ENCODE measurements at regions not wholly inside any gene's neighbourhood (a gene's known extent, or its start where the extent isn't known, plus 50 kb on each side); places are given as distances from the start of the nearest gene placed in this dataset.
"Not testable (repeated sequence)": the region's sequence is repeated elsewhere in the genome, so short reads cannot be mapped to it uniquely, and the experiment has no call there.

GRCh38 chrX:9388450-9388849 lies 76.4 kb upstream of the TBL1X start:
- no peak for ATAC-seq

GRCh38 chrX:9390121-9390520 lies 74.7 kb upstream of the TBL1X start:
- ATAC-seq: no peak

DNA sequence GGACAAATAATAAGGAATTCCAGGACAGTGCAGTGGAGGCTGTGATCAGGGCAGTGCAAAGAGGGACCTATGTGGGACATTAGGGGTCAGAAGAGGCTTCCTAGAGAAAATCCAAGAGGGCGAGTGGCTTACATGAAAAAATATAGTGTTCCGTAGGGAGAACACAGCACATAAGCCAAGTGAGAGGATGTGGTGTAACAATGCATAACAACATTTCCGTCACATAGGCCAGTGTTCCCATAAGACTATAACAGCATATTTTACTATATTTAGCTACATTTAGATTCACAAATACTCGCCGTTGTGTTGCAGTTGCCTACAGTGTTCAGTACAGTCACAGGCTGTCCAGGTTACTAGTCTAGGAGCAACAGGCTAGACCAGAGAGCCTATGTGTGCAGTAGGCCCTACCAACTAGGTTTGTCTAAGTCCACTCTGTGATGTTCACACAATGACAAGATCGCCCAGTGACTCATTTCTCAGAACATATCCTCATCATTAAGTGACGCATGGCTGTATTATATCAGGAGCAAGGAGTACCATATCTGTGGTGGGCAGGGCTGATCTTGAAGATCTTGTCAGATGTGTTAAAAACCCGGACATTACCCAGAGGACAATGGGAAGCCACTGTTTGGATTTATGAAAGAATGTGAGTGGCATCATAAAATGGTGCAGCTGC lies 74.0 kb upstream of the TBL1X start:
- ATAC-seq: no peak

DNA sequence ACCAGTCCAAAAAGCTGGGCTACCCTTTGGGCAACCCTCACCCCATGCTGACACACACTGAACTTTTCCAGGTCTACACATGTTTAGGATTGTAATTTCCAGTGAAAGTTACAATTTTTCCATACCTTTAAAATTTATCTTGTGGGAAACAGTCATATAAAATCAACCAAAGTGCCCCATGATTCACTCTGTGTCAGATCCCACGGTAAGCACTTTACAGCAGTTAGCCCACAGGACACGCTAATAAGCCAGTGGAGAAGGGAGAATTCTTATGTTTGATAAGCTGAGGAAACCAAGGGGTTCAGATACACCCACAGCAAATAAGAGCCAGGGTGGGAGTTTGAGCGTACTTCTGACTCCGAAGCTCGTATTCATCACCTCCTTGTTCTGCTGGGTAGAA lies 72.4 kb upstream of the TBL1X start:
- no peak for ATAC-seq

GRCh38 chrX:9393571-9393970 lies 71.3 kb upstream of the TBL1X start:
- ATAC-seq: no peak

- ATAC-seq: no peak
These were observed 70.6 kb upstream of the TBL1X start for GRCh38 chrX:9394212-9394611.

- no peak for ATAC-seq
These were observed 67.9 kb upstream of the TBL1X start for GRCh38 chrX:9396930-9397329.

DNA sequence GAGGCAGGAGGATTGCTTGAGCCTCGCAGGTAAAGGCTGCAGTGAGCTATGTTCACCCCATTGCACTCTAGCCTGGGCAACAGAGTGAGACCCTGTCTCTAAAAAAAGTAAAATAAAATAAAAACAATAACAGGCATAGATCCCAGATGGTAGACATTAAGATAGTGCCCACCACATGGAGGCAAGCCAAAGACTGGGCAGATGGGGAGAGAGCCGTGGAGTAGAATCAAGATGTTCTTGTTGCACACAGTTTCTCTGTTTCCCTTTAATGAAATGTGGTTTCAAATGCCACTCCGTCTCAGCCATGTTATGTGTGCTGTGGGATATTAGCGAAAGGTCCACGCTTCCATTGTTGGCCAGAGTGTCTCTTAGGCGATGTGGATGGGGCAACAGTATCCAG lies 63.8 kb upstream of the TBL1X start:
- ATAC-seq: no peak

GRCh38 chrX:9403374-9403773 lies 61.5 kb upstream of the TBL1X start:
- no peak for ATAC-seq

DNA sequence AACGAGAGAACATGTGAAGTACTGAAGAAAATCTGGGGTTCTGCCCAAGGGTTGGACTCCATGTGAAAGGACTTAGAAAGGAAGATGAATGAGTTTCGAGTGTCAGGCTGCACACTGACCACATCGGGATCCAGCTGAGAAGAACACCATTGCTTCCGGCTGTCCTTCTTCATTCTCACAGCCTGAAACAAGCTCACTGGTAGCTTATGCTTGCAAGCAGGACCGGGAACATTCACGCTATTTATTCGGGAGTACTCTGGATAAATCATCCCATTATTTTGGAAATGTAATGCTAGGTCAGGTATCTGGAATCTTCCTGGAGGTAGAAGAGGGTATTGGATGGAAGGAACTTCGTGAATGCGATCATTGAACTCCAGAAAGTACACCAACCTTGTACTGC lies 59.2 kb upstream of the TBL1X start:
- ATAC-seq: not testable (repeated sequence)

DNA sequence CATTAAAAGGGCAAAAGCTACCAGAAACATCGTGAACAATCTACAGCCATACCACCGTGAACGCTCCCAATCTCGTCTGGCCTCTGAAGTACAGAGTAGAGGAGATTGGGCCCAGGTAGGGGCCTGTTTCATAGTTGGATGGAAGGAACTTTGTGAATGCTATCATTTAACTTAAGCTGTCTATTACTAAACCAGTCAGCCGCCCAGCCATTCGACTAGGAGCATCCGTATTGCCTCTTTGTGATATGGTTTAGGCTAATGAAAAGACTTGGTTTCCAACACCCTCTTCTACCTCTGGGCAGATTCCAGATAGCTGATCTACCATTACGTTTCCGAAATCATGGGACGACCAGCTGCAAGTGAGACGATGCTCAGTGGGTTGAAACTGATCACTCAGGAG lies 54.0 kb upstream of the TBL1X start:
- ATAC-seq: not testable (repeated sequence)

- not testable (repeated sequence) for ATAC-seq
These were observed 53.2 kb upstream of the TBL1X start for GRCh38 chrX:9411682-9412081.

DNA sequence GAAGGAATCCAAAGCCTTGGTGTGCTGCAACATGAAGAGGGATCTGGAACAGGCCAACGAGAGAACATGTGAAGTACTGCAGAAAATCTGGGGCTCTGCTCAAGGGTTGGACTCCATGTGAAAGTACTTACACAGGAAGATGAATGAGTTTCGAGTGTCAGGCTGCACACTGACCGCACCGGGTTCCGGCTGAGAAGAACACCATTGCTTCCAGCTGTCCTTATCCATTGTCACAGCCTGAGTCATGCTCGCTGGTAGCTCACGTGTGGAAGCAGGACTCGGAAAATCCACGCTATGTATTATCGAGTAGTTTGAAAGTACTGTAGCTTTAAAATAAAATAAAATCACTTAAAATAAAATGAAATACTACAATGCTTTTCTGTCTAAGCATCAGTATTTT lies 50.4 kb upstream of the TBL1X start:
- no peak for ATAC-seq

All from activated CD4-positive, CD25-positive, alpha-beta regulatory T cell treated with anti-CD3 and anti-CD28 coated beads, Interleukin-2, amount 50 U/mL, for 24 hours (primary cell).